Caco-2 (cell line): ENCODE measurements at regions not wholly inside any gene's neighbourhood (a gene's known extent, or its start where the extent isn't known, plus 50 kb on each side); places are given as distances from the start of the nearest gene placed in this dataset.

Source experiments
- BruUV-seq: library from RNA; stranded (reverse); fragments of 400-500 nt; replicated peaks from 2 replicates; lab custom pipeline; 2021; lab: Mats Ljungman, UMichigan
- CTCF ChIA-PET: fragments of 300-600 bp; sonication (Branson Sonifier 250); formaldehyde crosslinking; loops from one replicate; lab custom pipeline; 2022; ENCODE audit warnings: antibody characterized with exemption; lab: Charles Lee
- POLR2A ChIA-PET: fragments of 300-600 bp; sonication (Branson Sonifier 250); formaldehyde crosslinking; loops from one replicate; lab custom pipeline; 2022; ENCODE audit warnings: antibody characterized with exemption; lab: Charles Lee
- DNase-seq, 2 experiments: peaks; one replicate each; pipeline versions ENCODE4 v3.0.0 to v3.0.0-alpha.2; 2020 to 2022
- H3K27me3 ChIP-seq: replicated peaks from 2 replicates; pipeline ENCODE4 v1.6.0; 2011; ENCODE audit warnings: low read length; ENCODE audit not compliant: control insufficient read depth, insufficient read depth
- H3K36me3 ChIP-seq: 2 replicates; pipeline ENCODE4 v1.5.1; 2011; ENCODE audit warnings: low read length; ENCODE audit not compliant: control insufficient read depth, insufficient read depth
- H3K4me1 ChIP-seq: fragments of 250-450 bp; sonication (Bioruptor Pico); 2 replicates; pipeline ENCODE4 v1.5.1; 2020; ENCODE audit warnings: mild to moderate bottlenecking
- H3K4me3 ChIP-seq: 2 replicates; pipeline ENCODE4 v1.5.1; 2011; ENCODE audit warnings: low read depth, mild to moderate bottlenecking, control low read depth, low read length
- H3K9me3 ChIP-seq: fragments of 250-450 bp; sonication (Bioruptor Pico); 2 replicates; pipeline ENCODE4 v1.5.1; 2020; ENCODE audit warnings: mild to moderate bottlenecking, moderate library complexity
- H3K27ac Mint-ChIP-seq: one replicate; pipeline ENCODE4 v1.8.0; 2022; ENCODE audit warnings: mixed read lengths; ENCODE audit not compliant: unreplicated experiment
- H3K27me3 Mint-ChIP-seq: one replicate; pipeline ENCODE4 v1.8.0; 2022; ENCODE audit warnings: mixed read lengths; ENCODE audit not compliant: insufficient read depth, unreplicated experiment
- H3K36me3 Mint-ChIP-seq: one replicate; pipeline ENCODE4 v1.8.0; 2022; ENCODE audit warnings: mild to moderate bottlenecking, mixed read lengths; ENCODE audit not compliant: insufficient read depth, unreplicated experiment
- H3K4me1 Mint-ChIP-seq: one replicate; pipeline ENCODE4 v1.8.0; 2022; ENCODE audit warnings: low read depth, mixed read lengths; ENCODE audit not compliant: unreplicated experiment
- H3K4me3 Mint-ChIP-seq: one replicate; pipeline ENCODE4 v1.8.0; 2022; ENCODE audit warnings: mild to moderate bottlenecking, moderate library complexity, mixed read lengths; ENCODE audit not compliant: unreplicated experiment
- H3K9me3 Mint-ChIP-seq: one replicate; pipeline ENCODE4 v1.8.0; 2022; ENCODE audit warnings: mixed read lengths; ENCODE audit not compliant: unreplicated experiment
- intact Hi-C: fragments of 100-400 bp; cut with micrococcal nuclease; formaldehyde crosslinking; loops from one replicate; pipeline ENCODE4 v1.10.0; 2022; ENCODE audit not compliant: unreplicated experiment
- TF ChIP-seq, protein P1 (sequence below), 2 experiments: fragments of 200-600 bp in 1 of 2; IDR thresholded peaks; 1 replicate in 1 of 2; 2 replicates in 1 of 2; pipeline versions ENCODE4 v1.5.1 to v1.8.0; 2011 to 2022; ENCODE audit warnings: antibody characterized with exemption in 1 of 2, control low read depth in 1 of 2, inconsistent platforms in 1 of 2, low read depth in 1 of 2, low read length in 1 of 2, mild to moderate bottlenecking in 1 of 2, moderate library complexity in 1 of 2; ENCODE audit not compliant: insufficient read depth in 1 of 2, severe bottlenecking in 1 of 2, unreplicated experiment in 1 of 2

GRCh38 chr3:166900866-166901577 lies 479.1 kb downstream of the ZBBX start:
- no peak for DNase-seq
- Histone ChIP-seq H3K4me3 (no peak overlapping the region), H3K9me3 (no peaks in the 10 kb centered on the region), H3K36me3 (no peaks in the 10 kb centered on the region), H3K4me1 (no peaks in the 10 kb centered on the region), H3K27me3 (no peaks in the 10 kb centered on the region)
- Mint-ChIP-seq H3K36me3 (no peaks in the 10 kb centered on the region), H3K4me3 (no peak overlapping the region), H3K27ac (no peak overlapping the region), H3K4me1 (no peaks in the 10 kb centered on the region), H3K9me3 (peaks cover 7% of the 10 kb centered on the region), H3K27me3 (no peaks in the 10 kb centered on the region)
- intact Hi-C loops, result no loop called here
- TF ChIP-seq, protein P1, sequence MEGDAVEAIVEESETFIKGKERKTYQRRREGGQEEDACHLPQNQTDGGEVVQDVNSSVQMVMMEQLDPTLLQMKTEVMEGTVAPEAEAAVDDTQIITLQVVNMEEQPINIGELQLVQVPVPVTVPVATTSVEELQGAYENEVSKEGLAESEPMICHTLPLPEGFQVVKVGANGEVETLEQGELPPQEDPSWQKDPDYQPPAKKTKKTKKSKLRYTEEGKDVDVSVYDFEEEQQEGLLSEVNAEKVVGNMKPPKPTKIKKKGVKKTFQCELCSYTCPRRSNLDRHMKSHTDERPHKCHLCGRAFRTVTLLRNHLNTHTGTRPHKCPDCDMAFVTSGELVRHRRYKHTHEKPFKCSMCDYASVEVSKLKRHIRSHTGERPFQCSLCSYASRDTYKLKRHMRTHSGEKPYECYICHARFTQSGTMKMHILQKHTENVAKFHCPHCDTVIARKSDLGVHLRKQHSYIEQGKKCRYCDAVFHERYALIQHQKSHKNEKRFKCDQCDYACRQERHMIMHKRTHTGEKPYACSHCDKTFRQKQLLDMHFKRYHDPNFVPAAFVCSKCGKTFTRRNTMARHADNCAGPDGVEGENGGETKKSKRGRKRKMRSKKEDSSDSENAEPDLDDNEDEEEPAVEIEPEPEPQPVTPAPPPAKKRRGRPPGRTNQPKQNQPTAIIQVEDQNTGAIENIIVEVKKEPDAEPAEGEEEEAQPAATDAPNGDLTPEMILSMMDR (IDR thresholded peaks at IDR 0.05; ENCODE audit: insufficient read depth in 1 of 2, low read depth in 1 of 2, low read length in 1 of 2, severe bottlenecking in 1 of 2, unreplicated experiment in 1 of 2), result no peak
- ChIA-PET CTCF (no interaction called here), POLR2A (no interaction called here)
- BruUV-seq, result no TSS peak

GRCh38 chr3:166897811-166898210 lies 482.3 kb downstream of the ZBBX start:
- Mint-ChIP-seq H3K4me3 (no peak overlapping the region), H3K27ac (no peak overlapping the region), H3K27me3 (no peaks in the 10 kb centered on the region), H3K9me3 (no peaks in the 10 kb centered on the region), H3K36me3 (no peaks in the 10 kb centered on the region), H3K4me1 (no peaks in the 10 kb centered on the region)
- POLR2A ChIA-PET, result no interaction called here
- BruUV-seq, result no TSS peak
- H3K4me3 ChIP-seq, result no peak overlapping the region
- no peaks in the 10 kb centered on the region for H3K9me3 ChIP-seq
- H3K4me1 ChIP-seq, result no peaks in the 10 kb centered on the region
- CTCF ChIA-PET, result no interaction called here
- H3K36me3 ChIP-seq, result no peaks in the 10 kb centered on the region
- intact Hi-C loops, result no loop called here
- TF ChIP-seq, protein P1 (IDR thresholded peaks at IDR 0.05; ENCODE audit: insufficient read depth in 1 of 2, low read depth in 1 of 2, low read length in 1 of 2, severe bottlenecking in 1 of 2, unreplicated experiment in 1 of 2), result no peak
- no peaks in the 10 kb centered on the region for H3K27me3 ChIP-seq
- no peak for DNase-seq

- intact Hi-C loops, result no loop called here
- no peak for DNase-seq
- Mint-ChIP-seq H3K27me3 (no peaks in the 10 kb centered on the region), H3K27ac (no peak overlapping the region), H3K4me3 (no peak overlapping the region), H3K4me1 (no peaks in the 10 kb centered on the region), H3K36me3 (no peaks in the 10 kb centered on the region), H3K9me3 (no peaks in the 10 kb centered on the region)
- no peaks in the 10 kb centered on the region for H3K4me1 ChIP-seq
- TF ChIP-seq, protein P1 (IDR thresholded peaks at IDR 0.05; ENCODE audit: insufficient read depth in 1 of 2, low read depth in 1 of 2, low read length in 1 of 2, severe bottlenecking in 1 of 2, unreplicated experiment in 1 of 2), result no peak
- H3K9me3 ChIP-seq, result no peaks in the 10 kb centered on the region
- no peaks in the 10 kb centered on the region for H3K36me3 ChIP-seq
- no peaks in the 10 kb centered on the region for H3K27me3 ChIP-seq
- BruUV-seq, result no TSS peak
- ChIA-PET CTCF (no interaction called here), POLR2A (no interaction called here)
- no peak overlapping the region for H3K4me3 ChIP-seq
Measured at GRCh38 chr3:166889241-166889640, 490.9 kb downstream of the ZBBX start.
